HepG2 (cell line): ENCODE measurements at regions not wholly inside any gene's neighbourhood (a gene's known extent, or its start where the extent isn't known, plus 50 kb on each side); places are given as distances from the start of the nearest gene placed in this dataset.

Experiments
- AKAP8 ChIP-seq: sonication (generic); formaldehyde crosslinking; IDR thresholded peaks from 2 replicates; pipeline ENCODE4 v1.5.1; 2020; ENCODE audit warnings: mild to moderate bottlenecking, missing genetic modification reagents
- ARNT2 ChIP-seq: sonication (generic); formaldehyde crosslinking; IDR thresholded peaks from 2 replicates; pipeline ENCODE4 v1.8.0; 2022; ENCODE audit warnings: mild to moderate bottlenecking, low read depth, missing genetic modification reagents, moderate library complexity
- ELF3 ChIP-seq: IDR thresholded peaks from 2 replicates; pipeline ENCODE4 v1.6.1; 2016; ENCODE audit warnings: missing genetic modification reagents, missing compliant biosample characterization
- KDM3A ChIP-seq: IDR thresholded peaks from 2 replicates; pipeline ENCODE4 v1.6.1; 2018; ENCODE audit warnings: low read depth, missing compliant biosample characterization
- MAF1 ChIP-seq: sonication (generic); formaldehyde crosslinking; IDR thresholded peaks from 2 replicates; pipeline ENCODE4 v1.5.0; 2020; ENCODE audit warnings: missing genetic modification reagents, borderline replicate concordance
- MED8 ChIP-seq: sonication (generic); formaldehyde crosslinking; IDR thresholded peaks from 2 replicates; pipeline ENCODE4 v1.8.1; 2023; ENCODE audit warnings: mild to moderate bottlenecking, missing genetic modification reagents; ENCODE audit not compliant: insufficient replicate concordance
- MTA1 ChIP-seq: sonication (generic); formaldehyde crosslinking; IDR thresholded peaks from 2 replicates; pipeline ENCODE4 v1.4.0; 2020; ENCODE audit warnings: missing genetic modification reagents, mild to moderate bottlenecking, borderline replicate concordance
- PHF8 ChIP-seq: sonication (generic); formaldehyde crosslinking; IDR thresholded peaks from 2 replicates; pipeline ENCODE4 v1.5.0; 2020; ENCODE audit warnings: missing genetic modification reagents
- SRY ChIP-seq: sonication (generic); formaldehyde crosslinking; IDR thresholded peaks from 2 replicates; pipeline ENCODE4 v1.8.0; 2022; ENCODE audit warnings: mild to moderate bottlenecking, missing genetic modification reagents
- TAF15 ChIP-seq: fragments of 200-400 bp; formaldehyde crosslinking; IDR thresholded peaks from one replicate; pipeline ENCODE4 v1.6.1; 2018; ENCODE audit warnings: mild to moderate bottlenecking, low read depth, low read length; ENCODE audit not compliant: poor library complexity, severe bottlenecking
- ZMYM3 ChIP-seq: sonication (generic); formaldehyde crosslinking; IDR thresholded peaks from 2 replicates; pipeline ENCODE4 v1.5.1; 2020; ENCODE audit warnings: mild to moderate bottlenecking, missing genetic modification reagents
- ZNF180 ChIP-seq: sonication (generic); formaldehyde crosslinking; IDR thresholded peaks from 2 replicates; pipeline ENCODE4 v1.4.0; 2020; ENCODE audit warnings: low read depth, missing genetic modification reagents, borderline replicate concordance
- ZNF572 ChIP-seq: sonication (generic); formaldehyde crosslinking; IDR thresholded peaks from 2 replicates; pipeline ENCODE4 v1.5.1; 2020; ENCODE audit warnings: mild to moderate bottlenecking, missing genetic modification reagents
- ZNF768 ChIP-seq: sonication (generic); formaldehyde crosslinking; IDR thresholded peaks from 2 replicates; pipeline ENCODE4 v1.4.0; 2020; ENCODE audit warnings: missing genetic modification reagents
- ZNF788 ChIP-seq: sonication (generic); formaldehyde crosslinking; IDR thresholded peaks from 2 replicates; pipeline ENCODE4 v1.5.0; 2020; ENCODE audit warnings: mild to moderate bottlenecking, missing genetic modification reagents, borderline replicate concordance
- ZSCAN20 ChIP-seq: sonication (generic); formaldehyde crosslinking; IDR thresholded peaks from 2 replicates; pipeline ENCODE4 v1.4.0; 2020; ENCODE audit warnings: missing genetic modification reagents, mild to moderate bottlenecking, borderline replicate concordance
- TF ChIP-seq, protein P1 (sequence below): sonication (generic); formaldehyde crosslinking; conservative IDR thresholded peaks from 2 replicates; pipeline ENCODE4 v1.4.0; 2020; ENCODE audit warnings: mild to moderate bottlenecking, missing genetic modification reagents, moderate library complexity
- TF ChIP-seq, protein P2 (sequence below): sonication (generic); formaldehyde crosslinking; IDR thresholded peaks from 2 replicates; pipeline ENCODE4 v1.4.0; 2020; ENCODE audit warnings: missing genetic modification reagents
- TF ChIP-seq, protein P3 (sequence below): sonication (generic); formaldehyde crosslinking; IDR thresholded peaks from 2 replicates; pipeline ENCODE4 v1.5.0; 2020; ENCODE audit warnings: missing genetic modification reagents
- TF ChIP-seq, protein P4 (sequence below): sonication (generic); formaldehyde crosslinking; IDR thresholded peaks from 2 replicates; pipeline ENCODE4 v1.4.0; 2020; ENCODE audit warnings: missing genetic modification reagents

DNA sequence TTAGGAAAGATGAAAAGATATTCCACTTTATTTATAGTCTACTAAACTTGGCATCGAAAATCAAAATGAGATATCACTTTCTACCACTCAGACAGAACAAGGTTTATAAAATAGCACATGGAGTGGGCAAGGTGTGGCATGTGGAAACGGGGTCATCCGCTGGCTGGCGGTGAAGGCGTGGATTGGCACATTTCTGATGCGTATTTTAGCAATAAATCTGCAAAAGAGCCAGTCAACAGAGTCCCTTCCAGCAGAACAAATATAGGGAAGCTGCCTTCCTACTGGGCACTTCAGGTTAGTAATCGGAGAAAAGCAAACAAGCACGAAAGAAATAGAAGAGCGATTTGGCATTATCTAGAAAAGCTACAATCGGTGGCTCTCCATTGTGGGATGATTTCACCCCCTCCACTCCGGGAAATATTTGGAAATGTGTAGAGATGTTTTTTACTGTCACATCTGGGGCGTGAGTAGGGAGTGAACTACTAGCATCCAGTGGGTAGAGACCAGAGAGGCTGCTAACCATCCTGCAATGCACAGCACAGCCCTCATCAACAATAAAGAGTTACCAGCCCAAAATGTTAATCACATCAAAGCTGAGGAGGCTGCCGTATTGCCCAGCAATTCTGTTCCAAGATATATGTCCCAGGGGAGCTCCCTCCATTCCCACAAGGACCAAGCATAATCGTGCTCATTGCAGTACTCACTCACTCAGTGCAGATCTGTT lies 116.1 kb upstream of the PEG3 start (continued):
- TF ChIP-seq, protein P1, sequence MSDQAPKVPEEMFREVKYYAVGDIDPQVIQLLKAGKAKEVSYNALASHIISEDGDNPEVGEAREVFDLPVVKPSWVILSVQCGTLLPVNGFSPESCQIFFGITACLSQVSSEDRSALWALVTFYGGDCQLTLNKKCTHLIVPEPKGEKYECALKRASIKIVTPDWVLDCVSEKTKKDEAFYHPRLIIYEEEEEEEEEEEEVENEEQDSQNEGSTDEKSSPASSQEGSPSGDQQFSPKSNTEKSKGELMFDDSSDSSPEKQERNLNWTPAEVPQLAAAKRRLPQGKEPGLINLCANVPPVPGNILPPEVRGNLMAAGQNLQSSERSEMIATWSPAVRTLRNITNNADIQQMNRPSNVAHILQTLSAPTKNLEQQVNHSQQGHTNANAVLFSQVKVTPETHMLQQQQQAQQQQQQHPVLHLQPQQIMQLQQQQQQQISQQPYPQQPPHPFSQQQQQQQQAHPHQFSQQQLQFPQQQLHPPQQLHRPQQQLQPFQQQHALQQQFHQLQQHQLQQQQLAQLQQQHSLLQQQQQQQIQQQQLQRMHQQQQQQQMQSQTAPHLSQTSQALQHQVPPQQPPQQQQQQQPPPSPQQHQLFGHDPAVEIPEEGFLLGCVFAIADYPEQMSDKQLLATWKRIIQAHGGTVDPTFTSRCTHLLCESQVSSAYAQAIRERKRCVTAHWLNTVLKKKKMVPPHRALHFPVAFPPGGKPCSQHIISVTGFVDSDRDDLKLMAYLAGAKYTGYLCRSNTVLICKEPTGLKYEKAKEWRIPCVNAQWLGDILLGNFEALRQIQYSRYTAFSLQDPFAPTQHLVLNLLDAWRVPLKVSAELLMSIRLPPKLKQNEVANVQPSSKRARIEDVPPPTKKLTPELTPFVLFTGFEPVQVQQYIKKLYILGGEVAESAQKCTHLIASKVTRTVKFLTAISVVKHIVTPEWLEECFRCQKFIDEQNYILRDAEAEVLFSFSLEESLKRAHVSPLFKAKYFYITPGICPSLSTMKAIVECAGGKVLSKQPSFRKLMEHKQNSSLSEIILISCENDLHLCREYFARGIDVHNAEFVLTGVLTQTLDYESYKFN (CRISPR knock-in tag) = no peak
- TF ChIP-seq PHF8 (CRISPR knock-in tag) = no peak
- TF ChIP-seq, protein P2, sequence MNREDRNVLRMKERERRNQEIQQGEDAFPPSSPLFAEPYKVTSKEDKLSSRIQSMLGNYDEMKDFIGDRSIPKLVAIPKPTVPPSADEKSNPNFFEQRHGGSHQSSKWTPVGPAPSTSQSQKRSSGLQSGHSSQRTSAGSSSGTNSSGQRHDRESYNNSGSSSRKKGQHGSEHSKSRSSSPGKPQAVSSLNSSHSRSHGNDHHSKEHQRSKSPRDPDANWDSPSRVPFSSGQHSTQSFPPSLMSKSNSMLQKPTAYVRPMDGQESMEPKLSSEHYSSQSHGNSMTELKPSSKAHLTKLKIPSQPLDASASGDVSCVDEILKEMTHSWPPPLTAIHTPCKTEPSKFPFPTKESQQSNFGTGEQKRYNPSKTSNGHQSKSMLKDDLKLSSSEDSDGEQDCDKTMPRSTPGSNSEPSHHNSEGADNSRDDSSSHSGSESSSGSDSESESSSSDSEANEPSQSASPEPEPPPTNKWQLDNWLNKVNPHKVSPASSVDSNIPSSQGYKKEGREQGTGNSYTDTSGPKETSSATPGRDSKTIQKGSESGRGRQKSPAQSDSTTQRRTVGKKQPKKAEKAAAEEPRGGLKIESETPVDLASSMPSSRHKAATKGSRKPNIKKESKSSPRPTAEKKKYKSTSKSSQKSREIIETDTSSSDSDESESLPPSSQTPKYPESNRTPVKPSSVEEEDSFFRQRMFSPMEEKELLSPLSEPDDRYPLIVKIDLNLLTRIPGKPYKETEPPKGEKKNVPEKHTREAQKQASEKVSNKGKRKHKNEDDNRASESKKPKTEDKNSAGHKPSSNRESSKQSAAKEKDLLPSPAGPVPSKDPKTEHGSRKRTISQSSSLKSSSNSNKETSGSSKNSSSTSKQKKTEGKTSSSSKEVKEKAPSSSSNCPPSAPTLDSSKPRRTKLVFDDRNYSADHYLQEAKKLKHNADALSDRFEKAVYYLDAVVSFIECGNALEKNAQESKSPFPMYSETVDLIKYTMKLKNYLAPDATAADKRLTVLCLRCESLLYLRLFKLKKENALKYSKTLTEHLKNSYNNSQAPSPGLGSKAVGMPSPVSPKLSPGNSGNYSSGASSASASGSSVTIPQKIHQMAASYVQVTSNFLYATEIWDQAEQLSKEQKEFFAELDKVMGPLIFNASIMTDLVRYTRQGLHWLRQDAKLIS (CRISPR knock-in tag) = no peak
- no peak for TF ChIP-seq ZSCAN20 (CRISPR knock-in tag)
- TF ChIP-seq AKAP8 (CRISPR knock-in tag) = no peak
- TF ChIP-seq, protein P3, sequence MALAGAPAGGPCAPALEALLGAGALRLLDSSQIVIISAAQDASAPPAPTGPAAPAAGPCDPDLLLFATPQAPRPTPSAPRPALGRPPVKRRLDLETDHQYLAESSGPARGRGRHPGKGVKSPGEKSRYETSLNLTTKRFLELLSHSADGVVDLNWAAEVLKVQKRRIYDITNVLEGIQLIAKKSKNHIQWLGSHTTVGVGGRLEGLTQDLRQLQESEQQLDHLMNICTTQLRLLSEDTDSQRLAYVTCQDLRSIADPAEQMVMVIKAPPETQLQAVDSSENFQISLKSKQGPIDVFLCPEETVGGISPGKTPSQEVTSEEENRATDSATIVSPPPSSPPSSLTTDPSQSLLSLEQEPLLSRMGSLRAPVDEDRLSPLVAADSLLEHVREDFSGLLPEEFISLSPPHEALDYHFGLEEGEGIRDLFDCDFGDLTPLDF (CRISPR knock-in tag) = 0 out of 2 replicates have a peak, but pooled peaks have one; percentile 10
- no peak for TF ChIP-seq MTA1 (CRISPR knock-in tag)
- TF ChIP-seq, protein P4, sequence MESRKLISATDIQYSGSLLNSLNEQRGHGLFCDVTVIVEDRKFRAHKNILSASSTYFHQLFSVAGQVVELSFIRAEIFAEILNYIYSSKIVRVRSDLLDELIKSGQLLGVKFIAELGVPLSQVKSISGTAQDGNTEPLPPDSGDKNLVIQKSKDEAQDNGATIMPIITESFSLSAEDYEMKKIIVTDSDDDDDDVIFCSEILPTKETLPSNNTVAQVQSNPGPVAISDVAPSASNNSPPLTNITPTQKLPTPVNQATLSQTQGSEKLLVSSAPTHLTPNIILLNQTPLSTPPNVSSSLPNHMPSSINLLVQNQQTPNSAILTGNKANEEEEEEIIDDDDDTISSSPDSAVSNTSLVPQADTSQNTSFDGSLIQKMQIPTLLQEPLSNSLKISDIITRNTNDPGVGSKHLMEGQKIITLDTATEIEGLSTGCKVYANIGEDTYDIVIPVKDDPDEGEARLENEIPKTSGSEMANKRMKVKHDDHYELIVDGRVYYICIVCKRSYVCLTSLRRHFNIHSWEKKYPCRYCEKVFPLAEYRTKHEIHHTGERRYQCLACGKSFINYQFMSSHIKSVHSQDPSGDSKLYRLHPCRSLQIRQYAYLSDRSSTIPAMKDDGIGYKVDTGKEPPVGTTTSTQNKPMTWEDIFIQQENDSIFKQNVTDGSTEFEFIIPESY (CRISPR knock-in tag) = peak; percentile 97
- no peak for TF ChIP-seq ZNF788 (CRISPR knock-in tag)
- TF ChIP-seq MED8 (CRISPR knock-in tag) = no peak
- TF ChIP-seq ZNF572 = no peak
- peak; percentile 91 for TF ChIP-seq ZNF768 (CRISPR knock-in tag)
- no peak for TF ChIP-seq SRY
- TF ChIP-seq MAF1 (CRISPR knock-in tag) = no peak
- no peak for TF ChIP-seq ZNF180
- no peak for TF ChIP-seq KDM3A
- no peak for TF ChIP-seq ELF3
- TF ChIP-seq ARNT2 (CRISPR knock-in tag) = no peak
- no peak for TF ChIP-seq TAF15
- peak; percentile 57; the same call in 1 of the 2 replicates for TF ChIP-seq ZMYM3 (CRISPR knock-in tag)
